Endothelial cell (in vitro differentiated cells): ENCODE measurements at regions not wholly inside any gene's neighbourhood (a gene's known extent, or its start where the extent isn't known, plus 50 kb on each side); places are given as distances from the start of the nearest gene placed in this dataset.
A peak's percentile ranks its signal among the peaks of the same experiment; 100 is the strongest.

Source experiments
- DNase-seq: peaks from one replicate; pipeline ENCODE4 v3.0.0; 2021; ENCODE audit warnings: low spot score
- H3K27ac Mint-ChIP-seq: one replicate; pipeline ENCODE4 v1.8.0; 2021; ENCODE audit warnings: mixed read lengths, inconsistent platforms; ENCODE audit not compliant: unreplicated experiment
- H3K27me3 Mint-ChIP-seq: one replicate; pipeline ENCODE4 v1.8.0; 2021; ENCODE audit warnings: mild to moderate bottlenecking, moderate library complexity, mixed read lengths, inconsistent platforms; ENCODE audit not compliant: unreplicated experiment
- H3K36me3 Mint-ChIP-seq: one replicate; pipeline ENCODE4 v1.8.0; 2021; ENCODE audit warnings: mild to moderate bottlenecking, low read depth, mixed read lengths, inconsistent platforms; ENCODE audit not compliant: unreplicated experiment
- H3K4me1 Mint-ChIP-seq: one replicate; pipeline ENCODE4 v1.8.0; 2021; ENCODE audit warnings: mild to moderate bottlenecking, mixed read lengths, inconsistent platforms; ENCODE audit not compliant: unreplicated experiment
- H3K4me3 Mint-ChIP-seq: one replicate; pipeline ENCODE4 v1.8.0; 2021; ENCODE audit warnings: mild to moderate bottlenecking, mixed read lengths, inconsistent platforms; ENCODE audit not compliant: unreplicated experiment
- H3K9me3 Mint-ChIP-seq: one replicate; pipeline ENCODE4 v1.8.0; 2021; ENCODE audit warnings: mixed read lengths, inconsistent platforms; ENCODE audit not compliant: unreplicated experiment
- TF ChIP-seq, protein P1 (sequence below): fragments of 200-600 bp; sonication (generic); IDR thresholded peaks from one replicate; pipeline ENCODE4 v1.5.0; 2021; ENCODE audit warnings: antibody characterized with exemption; ENCODE audit not compliant: unreplicated experiment

GRCh38 chr19:30784850-30785457 lies 412.8 kb downstream of the ZNF536 start:
- no peak overlapping the region for H3K27ac Mint-ChIP-seq

GRCh38 chr19:30783936-30784335 lies 411.8 kb downstream of the ZNF536 start:
- H3K4me3 Mint-ChIP-seq, result no peak overlapping the region
- peaks cover 4% of the 10 kb centered on the region for H3K27me3 Mint-ChIP-seq
- no peak overlapping the region for H3K27ac Mint-ChIP-seq
- no peak for DNase-seq
- TF ChIP-seq, protein P1, sequence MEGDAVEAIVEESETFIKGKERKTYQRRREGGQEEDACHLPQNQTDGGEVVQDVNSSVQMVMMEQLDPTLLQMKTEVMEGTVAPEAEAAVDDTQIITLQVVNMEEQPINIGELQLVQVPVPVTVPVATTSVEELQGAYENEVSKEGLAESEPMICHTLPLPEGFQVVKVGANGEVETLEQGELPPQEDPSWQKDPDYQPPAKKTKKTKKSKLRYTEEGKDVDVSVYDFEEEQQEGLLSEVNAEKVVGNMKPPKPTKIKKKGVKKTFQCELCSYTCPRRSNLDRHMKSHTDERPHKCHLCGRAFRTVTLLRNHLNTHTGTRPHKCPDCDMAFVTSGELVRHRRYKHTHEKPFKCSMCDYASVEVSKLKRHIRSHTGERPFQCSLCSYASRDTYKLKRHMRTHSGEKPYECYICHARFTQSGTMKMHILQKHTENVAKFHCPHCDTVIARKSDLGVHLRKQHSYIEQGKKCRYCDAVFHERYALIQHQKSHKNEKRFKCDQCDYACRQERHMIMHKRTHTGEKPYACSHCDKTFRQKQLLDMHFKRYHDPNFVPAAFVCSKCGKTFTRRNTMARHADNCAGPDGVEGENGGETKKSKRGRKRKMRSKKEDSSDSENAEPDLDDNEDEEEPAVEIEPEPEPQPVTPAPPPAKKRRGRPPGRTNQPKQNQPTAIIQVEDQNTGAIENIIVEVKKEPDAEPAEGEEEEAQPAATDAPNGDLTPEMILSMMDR, result no peak
- H3K36me3 Mint-ChIP-seq, result no peaks in the 10 kb centered on the region
- peaks cover 3% of the 10 kb centered on the region for H3K9me3 Mint-ChIP-seq
- H3K4me1 Mint-ChIP-seq, result no peaks in the 10 kb centered on the region

More at GRCh38 chr19:30784850-30785457, 412.8 kb downstream of the ZNF536 start:
- peaks cover 4% of the 10 kb centered on the region for H3K27me3 Mint-ChIP-seq
- H3K4me3 Mint-ChIP-seq, result no peak overlapping the region
- no peaks in the 10 kb centered on the region for H3K4me1 Mint-ChIP-seq
- TF ChIP-seq, protein P1, result peak; percentile 79
- DNase-seq, result peak; percentile 79
- H3K9me3 Mint-ChIP-seq, result peaks cover 6% of the 10 kb centered on the region
- no peaks in the 10 kb centered on the region for H3K36me3 Mint-ChIP-seq

- Mint-ChIP-seq H3K4me3 (no peak overlapping the region), H3K27ac (no peak overlapping the region), H3K4me1 (no peaks in the 10 kb centered on the region), H3K9me3 (no peaks in the 10 kb centered on the region), H3K36me3 (no peaks in the 10 kb centered on the region), H3K27me3 (peaks cover 4% of the 10 kb centered on the region)
- no peak for DNase-seq
- TF ChIP-seq, protein P1, result no peak
Measured at GRCh38 chr19:30783212-30783611, 411.0 kb downstream of the ZNF536 start.

GRCh38 chr19:30781519-30781918 lies 409.3 kb downstream of the ZNF536 start:
- Mint-ChIP-seq H3K4me1 (no peaks in the 10 kb centered on the region), H3K27ac (no peak overlapping the region), H3K36me3 (no peaks in the 10 kb centered on the region), H3K9me3 (no peaks in the 10 kb centered on the region), H3K27me3 (peaks cover 4% of the 10 kb centered on the region), H3K4me3 (no peak overlapping the region)
- no peak for DNase-seq
- TF ChIP-seq, protein P1, result no peak

- Mint-ChIP-seq H3K4me3 (no peak overlapping the region), H3K27ac (no peak overlapping the region), H3K27me3 (peaks cover 4% of the 10 kb centered on the region), H3K36me3 (no peaks in the 10 kb centered on the region), H3K4me1 (no peaks in the 10 kb centered on the region), H3K9me3 (no peaks in the 10 kb centered on the region)
- DNase-seq, result no peak
- TF ChIP-seq, protein P1, result no peak
Measured at GRCh38 chr19:30781047-30781446, 408.9 kb downstream of the ZNF536 start.
